ENCODE measurements at regions not wholly inside any gene's neighbourhood (a gene's known extent, or its start where the extent isn't known, plus 50 kb on each side); places are given as distances from the start of the nearest gene placed in this dataset.

- DNase-seq (ENCODE audit: low read depth in 1 of 2, low spot score in 1 of 2): no peak
- H3K4me3 ChIP-seq (replicated peaks; ENCODE audit: insufficient read depth, low read length): no peak overlapping the region
- H3K27me3 ChIP-seq (ENCODE audit: insufficient read depth, poor library complexity, severe bottlenecking): no peaks in the 10 kb centered on the region
- TF ChIP-seq POLR2AphosphoS5 (IDR thresholded peaks at IDR 0.05; ENCODE audit: low read depth) (no peak), SPI1 (IDR thresholded peaks at IDR 0.05; ENCODE audit: borderline replicate concordance, low read depth) (no peak), REST (IDR thresholded peaks at IDR 0.05; ENCODE audit: insufficient replicate concordance, low read depth) (no peak), GABPA (IDR thresholded peaks at IDR 0.05; ENCODE audit: low read depth) (no peak), CTCF (IDR thresholded peaks at IDR 0.05; ENCODE audit: insufficient read depth, low read length) (no peak)
- H3K27ac ChIP-seq (replicated peaks): no peak overlapping the region
These were observed 349.9 kb downstream of the SAMD5 start for GRCh38 chr6:147858421-147858820.

- H3K27ac ChIP-seq (replicated peaks): no peak overlapping the region
- TF ChIP-seq GABPA (IDR thresholded peaks at IDR 0.05; ENCODE audit: low read depth) (no peak), CTCF (IDR thresholded peaks at IDR 0.05; ENCODE audit: insufficient read depth, low read length) (no peak), REST (IDR thresholded peaks at IDR 0.05; ENCODE audit: insufficient replicate concordance, low read depth) (no peak), SPI1 (IDR thresholded peaks at IDR 0.05; ENCODE audit: borderline replicate concordance, low read depth) (no peak), POLR2AphosphoS5 (IDR thresholded peaks at IDR 0.05; ENCODE audit: low read depth) (no peak)
- no peaks in the 10 kb centered on the region for H3K27me3 ChIP-seq (ENCODE audit: insufficient read depth, poor library complexity, severe bottlenecking)
- H3K4me3 ChIP-seq (replicated peaks; ENCODE audit: insufficient read depth, low read length): no peak overlapping the region
- no peak for DNase-seq (ENCODE audit: low read depth in 1 of 2, low spot score in 1 of 2)
These were observed 350.6 kb downstream of the SAMD5 start for GRCh38 chr6:147859071-147859470.

GRCh38 chr6:147861696-147862095 lies 353.2 kb downstream of the SAMD5 start:
- no peak for TF ChIP-seq GABPA (IDR thresholded peaks at IDR 0.05; ENCODE audit: low read depth)
- TF ChIP-seq CTCF (IDR thresholded peaks at IDR 0.05; ENCODE audit: insufficient read depth, low read length): no peak
- TF ChIP-seq POLR2AphosphoS5 (IDR thresholded peaks at IDR 0.05; ENCODE audit: low read depth): no peak
- TF ChIP-seq REST (IDR thresholded peaks at IDR 0.05; ENCODE audit: insufficient replicate concordance, low read depth): no peak
- no peak for TF ChIP-seq SPI1 (IDR thresholded peaks at IDR 0.05; ENCODE audit: borderline replicate concordance, low read depth)
- Histone ChIP-seq H3K27ac (replicated peaks) (no peak overlapping the region), H3K4me3 (replicated peaks; ENCODE audit: insufficient read depth, low read length) (no peak overlapping the region), H3K27me3 (ENCODE audit: insufficient read depth, poor library complexity, severe bottlenecking) (no peaks in the 10 kb centered on the region)
- DNase-seq (ENCODE audit: low read depth in 1 of 2, low spot score in 1 of 2): no peak

All from HL-60 (cell line).